Trophoblast cell (in vitro differentiated cells and primary cell): ENCODE measurements at regions not wholly inside any gene's neighbourhood (a gene's known extent, or its start where the extent isn't known, plus 50 kb on each side); places are given as distances from the start of the nearest gene placed in this dataset.

Experiments
- DNase-seq, 2 donors: peaks; one replicate each; pipeline ENCODE4 v3.0.0-alpha.2; 2016
- H2AFZ ChIP-seq: 2 replicates; pipeline ENCODE4 v1.6.1; 2013; ENCODE audit warnings: low read length, moderate library complexity, mild to moderate bottlenecking; ENCODE audit not compliant: insufficient read depth, poor library complexity
- H2AK5ac ChIP-seq: 2 replicates; pipeline ENCODE4 v1.6.1; 2013; ENCODE audit warnings: mild to moderate bottlenecking, low read length
- H2BK120ac ChIP-seq: 2 replicates; pipeline ENCODE4 v1.6.1; 2013; ENCODE audit warnings: low read length, mild to moderate bottlenecking, moderate library complexity; ENCODE audit not compliant: insufficient read depth, poor library complexity
- H2BK12ac ChIP-seq: 2 replicates; pipeline ENCODE4 v1.6.1; 2013; ENCODE audit warnings: mild to moderate bottlenecking, low read length, moderate library complexity
- H2BK5ac ChIP-seq: 2 replicates; pipeline ENCODE4 v1.6.1; 2013; ENCODE audit warnings: low read length, low read depth, moderate library complexity, mild to moderate bottlenecking; ENCODE audit not compliant: poor library complexity
- H3K14ac ChIP-seq: 2 replicates; pipeline ENCODE4 v1.6.1; 2013; ENCODE audit warnings: mild to moderate bottlenecking, low read length
- H3K18ac ChIP-seq: 2 replicates; pipeline ENCODE4 v1.6.1; 2013; ENCODE audit warnings: mild to moderate bottlenecking, low read length
- H3K23ac ChIP-seq: 2 replicates; pipeline ENCODE4 v1.6.1; 2013; ENCODE audit warnings: low read length
- H3K27ac ChIP-seq: 2 replicates; pipeline ENCODE4 v1.5.1; 2013; ENCODE audit warnings: low read depth, mild to moderate bottlenecking, inconsistent platforms, low read length, moderate library complexity
- H3K27me3 ChIP-seq: 2 replicates; pipeline ENCODE4 v1.6.1; 2013; ENCODE audit warnings: inconsistent platforms, mild to moderate bottlenecking, low read length, moderate library complexity; ENCODE audit not compliant: insufficient read depth
- H3K36me3 ChIP-seq, 2 experiments: 1 replicate in 1 of 2; 2 replicates in 1 of 2; pipeline ENCODE4 v1.6.1; 2013; ENCODE audit warnings: low read length in 2 of 2, mild to moderate bottlenecking in 2 of 2, moderate library complexity in 1 of 2; ENCODE audit not compliant: insufficient read depth in 2 of 2, control insufficient read depth in 1 of 2
- H3K4ac ChIP-seq: 2 replicates; pipeline ENCODE4 v1.6.1; 2013; ENCODE audit warnings: low read depth, mild to moderate bottlenecking, low read length, moderate library complexity
- H3K4me1 ChIP-seq, 2 experiments: 1 replicate in 1 of 2; 2 replicates in 1 of 2; pipeline ENCODE4 v1.6.1; 2013; ENCODE audit warnings: low read length in 2 of 2, mild to moderate bottlenecking in 2 of 2, moderate library complexity in 1 of 2; ENCODE audit not compliant: insufficient read depth in 2 of 2, control insufficient read depth in 1 of 2
- H3K4me2 ChIP-seq: 2 replicates; pipeline ENCODE4 v1.6.1; 2013; ENCODE audit warnings: inconsistent platforms, mild to moderate bottlenecking, low read length, moderate library complexity
- H3K4me3 ChIP-seq: 2 replicates; pipeline ENCODE4 v1.5.1; 2013; ENCODE audit warnings: mild to moderate bottlenecking, low read depth, low read length, inconsistent platforms
- H3K79me1 ChIP-seq: one replicate; pipeline ENCODE4 v1.6.1; 2013; ENCODE audit warnings: low read length
- H3K79me2 ChIP-seq: 2 replicates; pipeline ENCODE4 v1.6.1; 2013; ENCODE audit warnings: low read length, mild to moderate bottlenecking; ENCODE audit not compliant: control insufficient read depth, insufficient read depth, poor library complexity
- H3K9ac ChIP-seq: 2 replicates; pipeline ENCODE4 v1.6.1; 2013; ENCODE audit warnings: mild to moderate bottlenecking, low read length
- H3K9me3 ChIP-seq: 2 replicates; pipeline ENCODE4 v1.6.1; 2013; ENCODE audit warnings: low read depth, mild to moderate bottlenecking, control low read depth, inconsistent platforms, low read length; ENCODE audit not compliant: insufficient read depth
- H4K12ac ChIP-seq: 2 replicates; pipeline ENCODE4 v1.6.1; 2013; ENCODE audit warnings: low read depth, mild to moderate bottlenecking, low read length, moderate library complexity
- H4K8ac ChIP-seq: 2 replicates; pipeline ENCODE4 v1.6.1; 2013; ENCODE audit warnings: low read depth, mild to moderate bottlenecking, low read length, moderate library complexity
- H4K91ac ChIP-seq: one replicate; pipeline ENCODE4 v1.6.1; 2013; ENCODE audit warnings: low read depth, mild to moderate bottlenecking, low read length, moderate library complexity
- WGBS: extraction: QIAGEN DNeasy Blood & Tissue Kit; methylation state at CpG from one replicate; pipeline ENCODE4 v1.1.7; 2013; ENCODE audit warnings: missing lambda C conversion rate; ENCODE audit not compliant: insufficient read length, insufficient coverage; ENCODE audit errors: extremely low coverage; 5-methylcytosine and 5-hydroxymethylcytosine counted together

DNA sequence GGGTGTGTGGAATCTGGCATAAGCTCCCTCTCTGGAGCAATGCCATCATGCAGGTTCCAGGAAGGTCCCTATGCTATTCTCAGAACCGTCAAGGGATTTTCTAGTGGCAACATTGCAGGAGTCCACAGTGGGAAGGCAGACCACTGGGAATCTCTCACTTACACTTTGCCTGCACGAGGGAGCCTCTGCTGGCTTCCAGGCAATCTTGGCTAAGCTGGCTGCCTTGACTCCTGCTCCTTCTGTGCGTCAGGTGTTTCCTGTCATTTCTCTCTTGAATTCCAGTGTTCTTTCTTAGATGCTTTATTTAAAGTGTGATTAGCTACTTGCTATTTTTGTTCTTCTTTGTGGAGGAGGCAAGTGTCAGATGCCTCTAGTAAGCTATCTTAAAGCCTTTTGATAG is 414.0 kb upstream of the ATP2B1 start:
- Histone ChIP-seq H3K27me3 (no peaks in the 10 kb centered on the region), H3K9ac (no peak overlapping the region), H3K14ac (no peak overlapping the region), H2AFZ (no peak overlapping the region), H3K36me3 (no peaks in the 10 kb centered on the region), H3K23ac (no peak overlapping the region), H2BK12ac (no peak overlapping the region), H3K4ac (no peak overlapping the region), H4K91ac (no peak overlapping the region), H3K79me2 (no peaks in the 10 kb centered on the region), H3K4me2 (no peak overlapping the region), H4K8ac (no peak overlapping the region), H2BK5ac (no peak overlapping the region), H3K79me1 (no peaks in the 10 kb centered on the region), H3K4me1 (no peaks in the 10 kb centered on the region), H4K12ac (no peak overlapping the region), H3K4me3 (no peak overlapping the region), H2BK120ac (no peak overlapping the region), H3K9me3 (peaks cover 2% of the 10 kb centered on the region), H2AK5ac (no peak overlapping the region), H3K18ac (no peak overlapping the region), H3K27ac (no peak overlapping the region)
- no peak for DNase-seq
- no CpG with 5 or more reads among the region's 3 CpGs for WGBS

DNA sequence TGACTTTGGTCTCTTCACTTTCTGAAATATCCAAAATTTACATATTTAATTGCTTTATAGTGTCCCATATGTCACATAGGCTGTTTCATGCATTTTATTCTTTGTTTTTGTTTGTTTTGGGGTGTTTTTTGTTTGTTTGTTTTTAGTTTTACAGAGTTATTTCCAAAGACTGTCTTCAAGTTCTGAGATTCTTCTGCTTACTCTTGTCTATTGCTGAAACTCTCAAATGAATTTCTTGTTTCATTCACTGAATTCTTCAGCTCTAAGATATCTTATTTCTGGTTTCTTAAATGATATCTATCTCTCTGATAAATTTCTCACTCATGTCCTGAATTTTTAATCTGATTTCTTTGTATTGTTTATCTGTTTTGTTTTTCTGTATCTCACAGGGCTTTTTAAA is 412.0 kb upstream of the ATP2B1 start:
- no peak overlapping the region for H2AK5ac ChIP-seq
- no peaks in the 10 kb centered on the region for H3K4me1 ChIP-seq
- no peak overlapping the region for H2AFZ ChIP-seq
- peaks cover 2% of the 10 kb centered on the region for H3K9me3 ChIP-seq
- H3K36me3 ChIP-seq, result no peaks in the 10 kb centered on the region
- no peak overlapping the region for H3K18ac ChIP-seq
- H3K4ac ChIP-seq, result no peak overlapping the region
- no peak overlapping the region for H2BK12ac ChIP-seq
- H3K9ac ChIP-seq, result no peak overlapping the region
- no peak overlapping the region for H3K27ac ChIP-seq
- H3K79me2 ChIP-seq, result no peaks in the 10 kb centered on the region
- no peak overlapping the region for H2BK120ac ChIP-seq
- H3K79me1 ChIP-seq, result no peaks in the 10 kb centered on the region
- no peak overlapping the region for H3K14ac ChIP-seq
- H4K91ac ChIP-seq, result no peak overlapping the region
- DNase-seq, result no peak
- no peak overlapping the region for H4K12ac ChIP-seq
- H2BK5ac ChIP-seq, result no peak overlapping the region
- no peak overlapping the region for H3K4me2 ChIP-seq
- H3K4me3 ChIP-seq, result no peak overlapping the region
- no peak overlapping the region for H4K8ac ChIP-seq
- no peaks in the 10 kb centered on the region for H3K27me3 ChIP-seq
- H3K23ac ChIP-seq, result no peak overlapping the region

GRCh38 chr12:90112666-90113065 is 404.0 kb upstream of the ATP2B1 start:
- WGBS, result no CpG with 5 or more reads among the region's 1 CpG
- Histone ChIP-seq H4K8ac (no peak overlapping the region), H3K23ac (no peak overlapping the region), H3K9ac (no peak overlapping the region), H2BK5ac (no peak overlapping the region), H3K79me2 (no peaks in the 10 kb centered on the region), H3K14ac (no peak overlapping the region), H3K4me2 (no peak overlapping the region), H3K4me3 (no peak overlapping the region), H4K12ac (no peak overlapping the region), H2BK12ac (no peak overlapping the region), H3K79me1 (no peaks in the 10 kb centered on the region), H3K4ac (no peak overlapping the region), H3K27me3 (no peaks in the 10 kb centered on the region), H3K36me3 (no peaks in the 10 kb centered on the region), H3K18ac (no peak overlapping the region), H2AK5ac (no peak overlapping the region), H3K27ac (no peak overlapping the region), H3K4me1 (no peaks in the 10 kb centered on the region), H3K9me3 (no peaks in the 10 kb centered on the region), H2AFZ (no peak overlapping the region), H4K91ac (no peak overlapping the region), H2BK120ac (no peak overlapping the region)
- no peak for DNase-seq

GRCh38 chr12:90111791-90112580 is 403.3 kb upstream of the ATP2B1 start:
- Histone ChIP-seq H3K79me1 (no peaks in the 10 kb centered on the region), H3K23ac (no peak overlapping the region), H2AK5ac (no peak overlapping the region), H3K4me2 (no peak overlapping the region), H4K91ac (no peak overlapping the region), H3K4ac (no peak overlapping the region), H4K12ac (no peak overlapping the region), H3K79me2 (no peaks in the 10 kb centered on the region), H3K18ac (no peak overlapping the region), H2BK120ac (no peak overlapping the region), H2BK12ac (peak overlapping the region; percentile 31), H3K27ac (no peak overlapping the region), H3K4me3 (no peak overlapping the region), H3K27me3 (no peaks in the 10 kb centered on the region), H3K36me3 (no peaks in the 10 kb centered on the region), H3K9ac (no peak overlapping the region), H3K4me1 (no peaks in the 10 kb centered on the region), H2BK5ac (no peak overlapping the region), H3K9me3 (no peaks in the 10 kb centered on the region), H2AFZ (no peak overlapping the region), H4K8ac (no peak overlapping the region), H3K14ac (no peak overlapping the region)
- DNase-seq, result no peak
- WGBS, result no CpG with 5 or more reads among the region's 10 CpGs
